Tibial nerve (tissue), 4 donors: ENCODE measurements at regions not wholly inside any gene's neighbourhood (a gene's known extent, or its start where the extent isn't known, plus 50 kb on each side); places are given as distances from the start of the nearest gene placed in this dataset.

Source experiments
- CTCF ChIP-seq, 5 experiments: fragments of 200-600 bp in 3 of 5; fragments of 450-650 bp in 2 of 5; sonication (generic) in 3 of 5; IDR thresholded peaks; one replicate each; pipeline ENCODE4 v1.5.1; 2016 to 2019; ENCODE audit warnings: antibody characterized with exemption in 5 of 5, mild to moderate bottlenecking in 3 of 5, moderate library complexity in 2 of 5
- EP300 ChIP-seq, 2 donors: sonication (generic); formaldehyde crosslinking; IDR thresholded peaks; one replicate each; pipeline ENCODE4 v1.6.1; 2017; ENCODE audit warnings: antibody characterized with exemption in 2 of 2, mild to moderate bottlenecking in 1 of 2
- POLR2A ChIP-seq, 2 donors: fragments of 450-650 bp; IDR thresholded peaks; one replicate each; pipeline ENCODE4 v1.6.1; 2017; ENCODE audit warnings: antibody characterized with exemption in 2 of 2, mild to moderate bottlenecking in 2 of 2, moderate library complexity in 2 of 2

GRCh38 chr2:175728032-175728431, 274.0 kb downstream of the LNPK start:
- TF ChIP-seq CTCF (IDR thresholded peaks at IDR 0.05) = no peak
- TF ChIP-seq EP300 (IDR thresholded peaks at IDR 0.05) = no peak
- no peak for TF ChIP-seq POLR2A (IDR thresholded peaks at IDR 0.05)
